CD14-positive monocyte (primary cell): ENCODE measurements at regions not wholly inside any gene's neighbourhood (a gene's known extent, or its start where the extent isn't known, plus 50 kb on each side); places are given as distances from the start of the nearest gene placed in this dataset.

Experiments used
- DNase-seq, 3 donors: peaks; one replicate each; pipeline ENCODE4 v3.0.0-alpha.2; 2011 to 2022
- H2AFZ ChIP-seq: 2 replicates; pipeline ENCODE4 v1.6.0; 2012; ENCODE audit warnings: mild to moderate bottlenecking, low read depth, low read length, inconsistent platforms; ENCODE audit not compliant: insufficient read depth, poor library complexity, severe bottlenecking
- H3K27ac ChIP-seq, 2 donors: 1 replicate in 1 of 2; 2 replicates in 1 of 2; pipeline ENCODE4 v1.5.1; 2012 to 2013; ENCODE audit warnings: low read length in 2 of 2, control low read depth in 1 of 2, inconsistent platforms in 1 of 2, low read depth in 1 of 2, mild to moderate bottlenecking in 1 of 2
- H3K27me3 ChIP-seq, 2 donors: one replicate each; pipeline versions ENCODE4 v1.6.0 to v1.6.1; 2011 to 2013; ENCODE audit warnings: low read length in 2 of 2; ENCODE audit not compliant: control insufficient read depth in 2 of 2, insufficient read depth in 2 of 2
- H3K36me3 ChIP-seq, 2 donors: replicated peaks in 1 of 2; 1 replicate in 1 of 2; 2 replicates in 1 of 2; pipeline versions ENCODE4 v1.5.1 to v1.6.1; 2012 to 2013; ENCODE audit warnings: low read length in 2 of 2, control low read depth in 1 of 2, inconsistent platforms in 1 of 2, mild to moderate bottlenecking in 1 of 2; ENCODE audit not compliant: insufficient read depth in 2 of 2, control insufficient read depth in 1 of 2
- H3K4me1 ChIP-seq, 2 donors: 1 replicate in 1 of 2; 2 replicates in 1 of 2; pipeline versions ENCODE4 v1.5.1 to v1.6.1; 2012 to 2013; ENCODE audit warnings: low read length in 2 of 2, control low read depth in 1 of 2, inconsistent platforms in 1 of 2, mild to moderate bottlenecking in 1 of 2, moderate library complexity in 1 of 2; ENCODE audit not compliant: insufficient read depth in 2 of 2, control insufficient read depth in 1 of 2
- H3K4me2 ChIP-seq: replicated peaks from 2 replicates; pipeline ENCODE3; 2012; ENCODE audit warnings: low read length, moderate library complexity, mild to moderate bottlenecking; ENCODE audit not compliant: poor library complexity, severe bottlenecking; ENCODE audit errors: extremely low read depth
- H3K4me3 ChIP-seq, 3 experiments: fragments of 200-600 bp in 1 of 3; sonication (generic) in 1 of 3; replicated peaks in 1 of 3; 1 replicate in 2 of 3; 2 replicates in 1 of 3; pipeline ENCODE4 v1.5.1; 2011 to 2013; ENCODE audit warnings: low read length in 3 of 3, mild to moderate bottlenecking in 3 of 3, control low read depth in 2 of 3, low read depth in 2 of 3, inconsistent platforms in 1 of 3, moderate library complexity in 1 of 3
- H3K79me2 ChIP-seq: 2 replicates; pipeline ENCODE4 v1.6.0; 2012; ENCODE audit warnings: mild to moderate bottlenecking, control low read depth, inconsistent platforms, low read length, moderate library complexity; ENCODE audit not compliant: insufficient read depth
- H3K9ac ChIP-seq: 2 replicates; pipeline ENCODE4 v1.6.0; 2017; ENCODE audit warnings: low read length, mild to moderate bottlenecking; ENCODE audit not compliant: insufficient read depth, poor library complexity, severe bottlenecking
- H3K9me3 ChIP-seq, 2 donors: replicated peaks in 1 of 2; 1 replicate in 1 of 2; 2 replicates in 1 of 2; pipeline versions ENCODE4 v1.5.1 to v1.6.1; 2012 to 2013; ENCODE audit warnings: low read length in 2 of 2, control low read depth in 1 of 2; ENCODE audit not compliant: control insufficient read depth in 1 of 2, insufficient read depth in 1 of 2
- H4K20me1 ChIP-seq: 2 replicates; pipeline ENCODE4 v1.6.0; 2012; ENCODE audit warnings: mild to moderate bottlenecking, low read length, control low read depth, moderate library complexity; ENCODE audit not compliant: insufficient read depth
- H3K27ac Mint-ChIP-seq, 7 donors: one replicate each; pipeline ENCODE4 v1.8.0; 2020; ENCODE audit warnings: mild to moderate bottlenecking in 7 of 7, mixed read lengths in 7 of 7, moderate library complexity in 6 of 7, inconsistent platforms in 2 of 7
- H3K27me3 Mint-ChIP-seq, 3 donors: one replicate each; pipeline ENCODE4 v1.8.0; 2021 to 2022; ENCODE audit warnings: low read depth in 3 of 3, mild to moderate bottlenecking in 3 of 3, mixed read lengths in 3 of 3, moderate library complexity in 3 of 3, inconsistent platforms in 1 of 3
- H3K36me3 Mint-ChIP-seq, 2 donors: one replicate each; pipeline ENCODE4 v1.8.0; 2020; ENCODE audit warnings: mixed read lengths in 2 of 2, inconsistent platforms in 1 of 2, mild to moderate bottlenecking in 1 of 2
- H3K4me1 Mint-ChIP-seq: one replicate; pipeline ENCODE4 v1.8.0; 2020; ENCODE audit warnings: mild to moderate bottlenecking, mixed read lengths
- H3K4me3 Mint-ChIP-seq, 2 donors: one replicate each; pipeline ENCODE4 v1.8.0; 2020; ENCODE audit warnings: mild to moderate bottlenecking in 2 of 2, mixed read lengths in 2 of 2, moderate library complexity in 1 of 2
- H3K9me3 Mint-ChIP-seq, 7 donors: one replicate each; pipeline ENCODE4 v1.8.0; 2020 to 2022; ENCODE audit warnings: mixed read lengths in 7 of 7, mild to moderate bottlenecking in 6 of 7, moderate library complexity in 6 of 7, inconsistent platforms in 2 of 7
- CTCF ChIP-seq: fragments of 200-600 bp; IDR thresholded peaks from one replicate; pipeline ENCODE4 v1.8.0; 2022; ENCODE audit warnings: antibody characterized with exemption, mild to moderate bottlenecking
- WGBS: methylation state at CpG from one replicate; pipeline ENCODE4 v1.1.5; 2013; ENCODE audit warnings: missing lambda C conversion rate; ENCODE audit not compliant: insufficient coverage; 5-methylcytosine and 5-hydroxymethylcytosine counted together
- intact Hi-C, 2 donors: fragments of 100-400 bp; cut with micrococcal nuclease; formaldehyde crosslinking; loops; one replicate each; pipeline versions ENCODE4 v1.15.0 to v1.15.1; 2023

- Histone ChIP-seq H3K27ac (no peak overlapping the region), H3K27me3 (no peaks in the 10 kb centered on the region), H3K79me2 (no peaks in the 10 kb centered on the region), H3K36me3 (no peaks in the 10 kb centered on the region), H3K9me3 (no peaks in the 10 kb centered on the region), H2AFZ (no peak overlapping the region), H3K4me1 (no peaks in the 10 kb centered on the region), H3K9ac (no peak overlapping the region), H4K20me1 (peaks cover 59% of the 10 kb centered on the region), H3K4me2 (no peak overlapping the region), H3K4me3 (no peak overlapping the region)
- no peaks in the 10 kb centered on the region for H3K9me3 Mint-ChIP-seq
- H3K4me1 Mint-ChIP-seq, result peaks cover 5% of the 10 kb centered on the region
- H3K27me3 Mint-ChIP-seq, result peaks cover 0 to 1% (median 0%) of the 10 kb centered on the region in 3 donors
- TF ChIP-seq CTCF, result no peak
- intact Hi-C loops, result no loop called here
- H3K27ac Mint-ChIP-seq, result peak overlapping the region in 1 of 7 donors; percentile 7
- no peak overlapping the region for H3K4me3 Mint-ChIP-seq
- DNase-seq, result no peak
- WGBS, result no CpG with 5 or more reads among the region's 2 CpGs
- H3K36me3 Mint-ChIP-seq, result peaks cover 14 to 16% of the 10 kb centered on the region in 2 donors
Measured at GRCh38 chr14:71574976-71575375, 357.3 kb upstream of the RGS6 start.

- no peaks in the 10 kb centered on the region for H3K4me1 ChIP-seq
- H3K27me3 ChIP-seq, result no peaks in the 10 kb centered on the region
- H3K4me2 ChIP-seq, result no peak overlapping the region
- no peaks in the 10 kb centered on the region for H3K79me2 ChIP-seq
- peaks cover 5% of the 10 kb centered on the region for H3K4me1 Mint-ChIP-seq
- WGBS, result no CpG with 5 or more reads among the region's 2 CpGs
- DNase-seq, result no peak
- no peak overlapping the region for H3K4me3 Mint-ChIP-seq
- H3K27ac ChIP-seq, result no peak overlapping the region
- H3K9ac ChIP-seq, result no peak overlapping the region
- intact Hi-C loops, result no loop called here
- H3K27ac Mint-ChIP-seq, result peak overlapping the region in 2 of 7 donors; percentile 2 to 48
- H3K9me3 Mint-ChIP-seq, result no peaks in the 10 kb centered on the region
- H4K20me1 ChIP-seq, result peaks cover 50% of the 10 kb centered on the region
- TF ChIP-seq CTCF, result no peak
- H3K9me3 ChIP-seq, result no peaks in the 10 kb centered on the region
- H3K4me3 ChIP-seq, result no peak overlapping the region
- no peak overlapping the region for H2AFZ ChIP-seq
- peaks cover 14 to 16% of the 10 kb centered on the region in 2 donors for H3K36me3 Mint-ChIP-seq
- H3K27me3 Mint-ChIP-seq, result peaks cover 0 to 1% (median 0%) of the 10 kb centered on the region in 3 donors
- H3K36me3 ChIP-seq, result no peaks in the 10 kb centered on the region
Measured at GRCh38 chr14:71576472-71576871, 355.8 kb upstream of the RGS6 start.
